Spleen (tissue), 11 donors: ENCODE measurements at regions not wholly inside any gene's neighbourhood (a gene's known extent, or its start where the extent isn't known, plus 50 kb on each side); places are given as distances from the start of the nearest gene placed in this dataset.

Source experiments
- DNase-seq: peaks from one replicate; pipeline ENCODE4 v3.0.0-alpha.2; 2020
- H3K27ac ChIP-seq, 8 donors: fragments of 200-600 bp; sonication (generic) in 7 of 8; 1 replicate in 4 of 8; 2 replicates in 4 of 8; pipeline versions ENCODE4 v1.5.0 to v1.8.0; 2016 to 2021; ENCODE audit warnings: inconsistent platforms in 4 of 8, mild to moderate bottlenecking in 4 of 8, moderate library complexity in 1 of 8
- H3K27me3 ChIP-seq, 7 donors: fragments of 200-600 bp; sonication (generic) in 6 of 7; replicated peaks in 1 of 7; 1 replicate in 4 of 7; 2 replicates in 3 of 7; pipeline versions ENCODE4 v1.5.0 to v1.8.0; 2016 to 2021; ENCODE audit warnings: inconsistent platforms in 3 of 7, mild to moderate bottlenecking in 1 of 7
- H3K36me3 ChIP-seq, 6 donors: fragments of 200-600 bp; sonication (generic) in 5 of 6; 1 replicate in 4 of 6; 2 replicates in 2 of 6; pipeline versions ENCODE4 v1.5.0 to v1.8.0; 2016 to 2021; ENCODE audit warnings: inconsistent platforms in 2 of 6
- H3K4me1 ChIP-seq, 6 donors: fragments of 200-600 bp; sonication (generic) in 5 of 6; 1 replicate in 3 of 6; 2 replicates in 3 of 6; pipeline versions ENCODE4 v1.5.0 to v1.8.0; 2016 to 2021; ENCODE audit warnings: inconsistent platforms in 3 of 6
- H3K4me3 ChIP-seq, 8 donors: fragments of 200-600 bp; sonication (generic) in 7 of 8; 1 replicate in 4 of 8; 2 replicates in 4 of 8; pipeline versions ENCODE4 v1.5.0 to v1.8.0; 2016 to 2021; ENCODE audit warnings: inconsistent platforms in 4 of 8, mild to moderate bottlenecking in 4 of 8, moderate library complexity in 2 of 8
- H3K9me3 ChIP-seq, 8 donors: fragments of 200-600 bp; sonication (generic) in 7 of 8; 1 replicate in 4 of 8; 2 replicates in 4 of 8; pipeline versions ENCODE4 v1.5.0 to v1.8.0; 2016 to 2021; ENCODE audit warnings: inconsistent platforms in 4 of 8
- POLR2A ChIP-seq, 3 donors: fragments of 450-650 bp; IDR thresholded peaks; one replicate each; pipeline ENCODE4 v1.5.1; 2017; ENCODE audit warnings: antibody characterized with exemption in 3 of 3, mild to moderate bottlenecking in 1 of 3
- POLR2AphosphoS5 ChIP-seq, 3 donors: sonication (generic); formaldehyde crosslinking; IDR thresholded peaks; one replicate each; pipeline ENCODE4 v1.5.1; 2017; ENCODE audit warnings: antibody characterized with exemption in 3 of 3
- WGBS, 5 donors: extraction: QIAGEN DNeasy Blood & Tissue Kit in 3 of 5; methylation state at CpG; one replicate each; pipeline versions ENCODE4 v1.1.5 to v1.1.7; 2013 to 2018; 5-methylcytosine and 5-hydroxymethylcytosine counted together
- intact Hi-C: fragments of 100-400 bp; cut with DNase I; formaldehyde crosslinking; loops from one replicate; pipeline ENCODE4 v1.15.0; 2023; ENCODE audit warnings: low total_unique reads
- TF ChIP-seq, protein P1 (sequence below), 11 experiments: fragments of 200-600 bp in 7 of 11; fragments of 450-650 bp in 4 of 11; sonication (generic) in 4 of 11; IDR thresholded peaks in 8 of 11; conservative IDR thresholded peaks in 3 of 11; 1 replicate in 7 of 11; 2 replicates in 4 of 11; pipeline versions ENCODE4 v1.4.0 to v1.8.0; 2016 to 2021; ENCODE audit warnings: antibody characterized with exemption in 11 of 11, inconsistent platforms in 4 of 11, mild to moderate bottlenecking in 1 of 11
- donor health status: healthy with polysubstance abuse.
- donor health status: DM: no; HTN: no; CAD: no; lungs with moderate emphysema.
- donor health status: DM: no; HTN: no; CAD: no.
- donor health status: Bipolar disorder and iron deficiency.
- donor health status: healthy.
- donor health status: DM: no; HTN: no; CAD: no.
- donor health status: DM: yes; HTN: yes; CAD: no.

DNA sequence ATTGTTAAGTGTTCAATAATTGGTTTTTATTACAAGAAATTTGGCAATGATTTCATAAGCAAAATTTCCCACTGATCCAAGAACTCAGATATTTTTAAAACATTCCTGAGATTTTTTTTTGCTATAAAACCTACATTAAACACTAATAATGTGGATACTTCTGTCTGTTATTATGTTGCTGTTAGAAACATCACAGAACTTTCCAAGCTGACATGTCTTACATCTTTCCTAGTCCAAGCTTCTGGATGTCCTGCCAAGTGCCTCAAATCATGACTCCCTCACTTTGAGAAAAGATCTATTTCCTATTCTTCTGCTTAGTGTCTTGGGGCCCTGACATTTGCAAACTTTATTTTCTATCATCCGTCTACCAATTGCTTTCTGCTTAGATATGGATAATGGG, 110.8 kb downstream of the RFPL4B start:
- Histone ChIP-seq H3K27ac (no peak overlapping the region), H3K4me1 (no peaks in the 10 kb centered on the region), H3K27me3 (no peaks in the 10 kb centered on the region), H3K9me3 (peaks cover 0 to 3% (median 0%) of the 10 kb centered on the region in 8 donors), H3K36me3 (no peaks in the 10 kb centered on the region), H3K4me3 (no peak overlapping the region)
- intact Hi-C loops, result no loop called here
- DNase-seq, result no peak
- TF ChIP-seq POLR2AphosphoS5 (IDR thresholded peaks at IDR 0.05), result no peak
- no peak for TF ChIP-seq POLR2A (IDR thresholded peaks at IDR 0.05)
- TF ChIP-seq, protein P1, sequence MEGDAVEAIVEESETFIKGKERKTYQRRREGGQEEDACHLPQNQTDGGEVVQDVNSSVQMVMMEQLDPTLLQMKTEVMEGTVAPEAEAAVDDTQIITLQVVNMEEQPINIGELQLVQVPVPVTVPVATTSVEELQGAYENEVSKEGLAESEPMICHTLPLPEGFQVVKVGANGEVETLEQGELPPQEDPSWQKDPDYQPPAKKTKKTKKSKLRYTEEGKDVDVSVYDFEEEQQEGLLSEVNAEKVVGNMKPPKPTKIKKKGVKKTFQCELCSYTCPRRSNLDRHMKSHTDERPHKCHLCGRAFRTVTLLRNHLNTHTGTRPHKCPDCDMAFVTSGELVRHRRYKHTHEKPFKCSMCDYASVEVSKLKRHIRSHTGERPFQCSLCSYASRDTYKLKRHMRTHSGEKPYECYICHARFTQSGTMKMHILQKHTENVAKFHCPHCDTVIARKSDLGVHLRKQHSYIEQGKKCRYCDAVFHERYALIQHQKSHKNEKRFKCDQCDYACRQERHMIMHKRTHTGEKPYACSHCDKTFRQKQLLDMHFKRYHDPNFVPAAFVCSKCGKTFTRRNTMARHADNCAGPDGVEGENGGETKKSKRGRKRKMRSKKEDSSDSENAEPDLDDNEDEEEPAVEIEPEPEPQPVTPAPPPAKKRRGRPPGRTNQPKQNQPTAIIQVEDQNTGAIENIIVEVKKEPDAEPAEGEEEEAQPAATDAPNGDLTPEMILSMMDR (IDR thresholded peaks at IDR 0.05 in 8 of 11, conservative IDR thresholded peaks at IDR 0.05 in 3 of 11), result no peak
- WGBS, 5 donors, result 48 to 88% (median 77%) methylated on average over 1 of the region's 1 CpG

DNA sequence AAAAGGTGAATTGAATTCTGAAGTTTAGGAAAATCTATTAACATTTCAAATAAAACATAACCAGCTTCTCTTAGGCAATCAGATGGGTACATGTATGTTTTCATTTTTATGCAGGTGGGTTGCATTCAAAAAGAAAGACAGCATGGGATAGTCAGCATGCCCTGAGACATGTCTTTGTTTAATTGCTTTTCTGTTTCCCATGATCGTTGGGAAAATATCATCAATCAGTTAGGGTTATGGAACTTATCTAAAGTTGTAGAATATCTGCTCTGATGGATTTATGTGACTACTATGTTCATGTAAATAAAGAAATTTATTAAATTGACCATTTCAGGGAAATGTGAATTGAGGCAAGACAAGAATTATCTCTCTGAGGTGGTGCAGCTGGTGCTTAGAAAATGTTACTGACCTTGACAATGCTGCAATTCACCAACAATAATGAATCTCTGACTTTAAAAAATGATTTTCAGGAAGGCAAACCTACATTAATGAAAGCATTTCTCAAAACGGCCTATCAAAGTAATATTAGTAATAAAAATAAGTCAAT, 112.7 kb downstream of the RFPL4B start:
- no peaks in the 10 kb centered on the region for H3K36me3 ChIP-seq
- no peak overlapping the region for H3K4me3 ChIP-seq
- intact Hi-C loops, result no loop called here
- H3K27me3 ChIP-seq, result no peaks in the 10 kb centered on the region
- TF ChIP-seq, protein P1 (IDR thresholded peaks at IDR 0.05 in 8 of 11, conservative IDR thresholded peaks at IDR 0.05 in 3 of 11), result no peak
- no peak overlapping the region for H3K27ac ChIP-seq
- no peaks in the 10 kb centered on the region for H3K4me1 ChIP-seq
- WGBS, 5 donors, result 50 to 57% (median 55%) methylated on average over 2 of the region's 2 CpGs
- no peak for DNase-seq
- H3K9me3 ChIP-seq, result no peaks in the 10 kb centered on the region

DNA sequence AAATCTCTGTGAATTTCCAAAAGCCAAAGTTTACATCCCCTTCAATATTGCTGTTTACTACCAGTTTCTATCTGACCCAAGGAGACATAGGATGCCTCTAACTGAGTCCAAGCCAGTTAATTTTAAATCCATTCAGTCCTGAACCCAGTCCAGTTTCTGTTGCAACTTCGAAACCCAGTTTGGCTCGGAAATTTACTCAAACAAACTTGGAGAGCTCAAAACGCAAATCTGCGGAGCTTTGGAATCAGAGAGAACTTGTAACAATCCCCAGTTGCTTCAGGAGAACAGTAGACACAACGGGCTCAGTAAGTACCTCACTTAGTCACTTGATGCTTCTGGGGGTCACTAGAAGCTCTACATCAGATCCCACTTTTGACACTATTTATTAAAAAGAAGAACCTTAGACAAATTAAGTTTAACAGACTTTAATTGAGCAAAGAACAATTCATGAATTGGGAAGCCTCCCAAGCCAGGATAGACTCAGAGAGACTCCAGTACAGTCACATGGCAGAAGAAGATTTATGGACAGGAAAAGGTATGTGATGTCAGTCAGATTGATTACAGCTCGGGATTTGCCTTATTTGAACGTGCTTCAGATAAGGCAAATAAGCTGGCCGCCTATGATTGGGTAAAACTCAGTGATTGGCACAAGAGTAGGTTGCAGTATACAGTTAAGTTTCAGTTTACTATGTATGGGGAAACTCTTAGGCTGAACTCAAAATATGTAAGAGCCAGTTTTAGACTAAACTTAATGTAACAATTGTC, 118.0 kb downstream of the RFPL4B start:
- intact Hi-C loops, result no loop called here
- 74 to 81% (median 78%) methylated on average over 8 of the region's 8 CpGs for WGBS, 5 donors
- Histone ChIP-seq H3K4me1 (no peaks in the 10 kb centered on the region), H3K4me3 (no peak overlapping the region), H3K27me3 (no peaks in the 10 kb centered on the region), H3K9me3 (no peaks in the 10 kb centered on the region), H3K27ac (no peak overlapping the region), H3K36me3 (no peaks in the 10 kb centered on the region)
- TF ChIP-seq, protein P1 (IDR thresholded peaks at IDR 0.05 in 8 of 11, conservative IDR thresholded peaks at IDR 0.05 in 3 of 11), result no peak
- TF ChIP-seq POLR2A (IDR thresholded peaks at IDR 0.05) (no peak), POLR2AphosphoS5 (IDR thresholded peaks at IDR 0.05) (no peak)
- no peak for DNase-seq

DNA sequence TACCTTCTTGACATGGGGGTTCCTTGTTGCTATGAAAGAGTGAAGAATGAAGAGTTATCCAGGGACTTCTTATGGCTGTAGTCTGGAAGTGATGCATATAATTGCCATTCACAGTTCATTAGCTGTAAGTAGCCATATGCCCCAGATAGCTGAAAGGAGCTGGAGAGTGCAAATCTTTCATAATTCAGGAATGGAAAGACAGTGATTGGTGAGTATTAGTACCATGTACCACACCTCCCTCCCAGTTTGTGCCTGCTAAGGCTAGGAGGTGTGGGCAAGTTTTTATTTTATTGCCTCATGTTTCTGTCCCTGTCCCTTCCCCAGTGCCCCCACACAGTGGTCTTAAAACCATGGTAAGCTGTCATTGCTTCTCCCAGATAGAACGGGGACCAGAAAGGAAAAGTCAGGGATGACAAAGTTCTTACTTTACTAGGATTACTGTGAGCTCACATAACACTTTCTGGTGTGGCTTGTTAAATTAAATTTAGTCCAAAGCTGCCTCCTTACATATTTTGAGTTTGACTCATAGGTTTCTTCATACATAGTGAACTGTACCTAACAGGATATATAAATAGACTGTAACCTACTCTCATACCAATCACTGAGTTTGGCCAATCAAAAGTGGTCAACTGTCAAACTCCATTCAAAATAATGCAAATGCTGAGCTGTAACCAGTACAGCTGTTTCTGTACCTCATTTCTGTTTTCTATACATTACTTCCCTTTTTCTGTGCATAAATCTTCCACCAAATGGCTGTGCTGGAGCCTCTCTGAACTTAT, 119.4 kb downstream of the RFPL4B start:
- Histone ChIP-seq H3K27ac (no peak overlapping the region), H3K4me3 (no peak overlapping the region), H3K9me3 (no peaks in the 10 kb centered on the region), H3K4me1 (no peaks in the 10 kb centered on the region), H3K36me3 (no peaks in the 10 kb centered on the region), H3K27me3 (no peaks in the 10 kb centered on the region)
- TF ChIP-seq, protein P1 (IDR thresholded peaks at IDR 0.05 in 8 of 11, conservative IDR thresholded peaks at IDR 0.05 in 3 of 11), result no peak
- TF ChIP-seq POLR2AphosphoS5 (IDR thresholded peaks at IDR 0.05) (no peak), POLR2A (IDR thresholded peaks at IDR 0.05) (no peak)
- 54 to 92% (median 79%) methylated on average over 1 of the region's 1 CpG for WGBS, 5 donors
- intact Hi-C loops, result no loop called here
- no peak for DNase-seq
